NCI-H446 treated with DMSO at 0.1 percent for 48 hours (cell line): ENCODE measurements at regions not wholly inside any gene's neighbourhood (a gene's known extent, or its start where the extent isn't known, plus 50 kb on each side); places are given as distances from the start of the nearest gene placed in this dataset.
"Not testable (repeated sequence)": the region's sequence is repeated elsewhere in the genome, so short reads cannot be mapped to it uniquely, and the experiment has no call there.

Source experiments
- DNase-seq: peaks from one replicate; lab custom pipeline; 2025; lab: John Stamatoyannopoulos, UW

DNA sequence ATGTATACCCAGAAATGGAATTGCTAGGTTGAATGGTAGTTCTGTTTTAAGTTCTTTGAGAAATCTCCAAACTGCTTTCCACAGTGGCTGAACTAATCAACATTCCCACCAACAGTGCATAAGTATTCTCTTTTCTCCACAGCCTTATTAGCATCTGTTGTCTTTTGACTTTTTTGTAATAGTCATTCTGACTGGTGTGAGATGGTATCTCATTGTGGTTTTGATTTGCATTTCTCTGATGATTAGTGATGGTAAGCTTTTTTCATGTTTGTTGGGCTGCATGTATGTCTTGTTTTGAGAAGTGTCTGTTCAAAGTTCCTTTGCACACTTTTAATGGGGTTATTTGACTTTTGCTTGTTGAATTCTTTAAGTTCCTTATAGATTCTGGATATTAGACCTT is 52.4 kb upstream of the EHHADH start:
- DNase-seq = not testable (repeated sequence)

DNA sequence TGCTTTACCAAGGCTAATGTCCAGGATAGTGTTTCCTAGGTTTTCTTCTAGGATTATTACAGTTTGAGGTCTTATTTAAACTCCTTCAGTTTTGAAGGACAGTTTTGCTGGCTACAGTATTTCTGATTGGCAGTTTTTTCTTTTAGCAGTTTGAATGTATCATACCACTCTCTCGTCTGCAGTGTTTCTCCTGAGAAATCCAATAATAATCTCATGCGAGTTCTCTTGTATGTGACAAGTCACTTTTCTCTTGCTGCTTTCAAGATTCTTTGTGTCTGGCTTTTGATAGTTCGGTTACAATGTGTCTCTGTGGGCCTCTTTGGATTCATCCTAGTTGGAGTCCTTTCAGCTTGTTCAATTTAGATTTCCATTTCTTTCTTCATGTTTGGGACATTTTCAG is 53.0 kb upstream of the EHHADH start:
- no peak for DNase-seq

DNA sequence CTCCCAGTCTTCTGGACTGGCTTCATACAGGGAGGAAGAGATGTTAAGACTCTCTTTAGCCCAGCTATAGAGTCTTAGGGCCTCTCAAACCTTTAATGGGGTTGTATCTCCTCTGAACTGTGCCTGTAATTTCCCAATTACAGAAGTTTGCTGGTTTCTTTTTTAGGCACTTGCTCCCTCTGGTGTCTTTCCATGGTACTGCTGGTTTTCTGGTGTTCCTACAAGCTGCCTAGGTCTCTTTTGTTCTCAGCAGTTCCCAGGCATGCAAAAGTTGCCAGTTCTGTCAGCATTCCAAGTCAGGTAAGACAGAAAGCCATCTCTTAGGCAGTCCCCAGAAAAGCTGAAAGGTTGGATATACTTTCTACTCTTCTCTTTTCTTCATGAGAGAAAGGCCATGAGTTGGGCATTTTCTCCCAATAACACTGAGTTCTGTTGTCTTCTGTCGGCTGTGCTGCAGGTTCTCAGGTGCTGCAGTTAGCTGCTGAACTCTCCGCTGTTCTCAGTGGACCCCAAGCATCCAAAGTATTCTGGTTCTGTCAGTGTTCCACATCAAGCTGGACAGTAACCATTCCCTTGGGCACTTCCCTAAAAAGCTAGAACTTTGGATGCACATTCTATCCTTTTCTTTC is 54.4 kb upstream of the EHHADH start:
- peak; percentile 5 for DNase-seq

DNA sequence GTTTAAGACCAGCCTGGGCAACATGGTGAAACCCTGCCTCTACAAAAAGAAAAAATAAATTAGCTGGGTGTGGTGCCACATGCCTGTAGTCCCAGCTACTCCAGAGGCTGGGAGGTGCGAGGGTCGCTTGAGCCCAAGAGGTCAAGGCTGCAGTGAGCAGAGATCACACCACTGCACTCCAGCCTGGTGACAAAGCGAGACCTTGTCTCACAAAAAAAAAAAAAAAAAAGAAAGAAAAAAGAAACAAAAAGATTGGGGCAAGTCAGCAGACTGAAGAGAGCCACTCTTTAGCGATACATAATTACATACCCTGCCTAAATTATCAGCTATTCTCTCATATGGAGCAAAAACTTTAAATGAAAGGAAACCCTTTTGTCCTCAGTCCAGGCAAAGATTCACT is 53.6 kb upstream of the MAP3K13 start:
- DNase-seq = no peak

DNA sequence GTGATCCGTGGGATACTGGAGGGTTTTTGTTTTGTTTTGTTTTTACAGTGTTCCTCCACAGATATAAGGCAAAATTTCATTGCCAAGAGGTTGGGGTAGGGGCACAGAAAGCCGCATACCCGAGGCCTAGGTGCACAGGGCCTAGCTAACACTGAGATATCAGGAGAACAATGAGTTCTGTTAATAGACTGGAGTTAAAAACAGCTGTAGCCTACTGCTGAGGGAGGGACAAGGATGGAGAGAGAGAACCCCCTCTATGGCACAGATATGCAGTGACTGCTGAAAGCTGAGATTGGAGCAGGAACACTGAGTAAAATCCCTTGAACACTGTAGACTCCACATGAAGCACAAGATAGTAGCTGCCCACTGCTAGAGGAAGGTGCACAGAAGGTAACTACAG is 53.1 kb upstream of the MAP3K13 start:
- DNase-seq = no peak

- no peak for DNase-seq
These were observed 50.9 kb upstream of the MAP3K13 start for GRCh38 chr3:185311991-185312390.
